LHCN-M2 (cell line): ENCODE measurements at regions not wholly inside any gene's neighbourhood (a gene's known extent, or its start where the extent isn't known, plus 50 kb on each side); places are given as distances from the start of the nearest gene placed in this dataset.

Source experiments
- DNase-seq: peaks from one replicate; pipeline ENCODE4 v3.0.0-alpha.2; 2012; ENCODE audit warnings: low read depth

GRCh38 chr21:27825035-27825434 lies 858.1 kb upstream of the ADAMTS5 start:
- DNase-seq, result no peak

- DNase-seq, result no peak
These were observed 856.8 kb upstream of the ADAMTS5 start for GRCh38 chr21:27823652-27824201.

- DNase-seq, result no peak
These were observed 853.5 kb upstream of the ADAMTS5 start for GRCh38 chr21:27820342-27820741.

GRCh38 chr21:27819299-27819698 lies 852.4 kb upstream of the ADAMTS5 start:
- DNase-seq, result no peak

- peak; percentile 61 for DNase-seq
These were observed 852.0 kb upstream of the ADAMTS5 start for GRCh38 chr21:27818847-27819246.

GRCh38 chr21:27817902-27818623 lies 851.2 kb upstream of the ADAMTS5 start:
- no peak for DNase-seq

- DNase-seq, result no peak
These were observed 850.2 kb upstream of the ADAMTS5 start for GRCh38 chr21:27817074-27817473.

- no peak for DNase-seq
These were observed 849.4 kb upstream of the ADAMTS5 start for GRCh38 chr21:27816301-27816700.

GRCh38 chr21:27814226-27814625 lies 847.3 kb upstream of the ADAMTS5 start:
- DNase-seq, result no peak

- DNase-seq, result no peak
These were observed 846.9 kb upstream of the ADAMTS5 start for GRCh38 chr21:27813750-27814149.

GRCh38 chr21:27813344-27813743 lies 846.5 kb upstream of the ADAMTS5 start:
- DNase-seq, result no peak

GRCh38 chr21:27812279-27812678 lies 845.4 kb upstream of the ADAMTS5 start:
- DNase-seq, result no peak

- no peak for DNase-seq
These were observed 842.0 kb upstream of the ADAMTS5 start for GRCh38 chr21:27808923-27809322.

- peak; percentile 56 for DNase-seq
These were observed 840.7 kb upstream of the ADAMTS5 start for GRCh38 chr21:27807596-27807995.

- no peak for DNase-seq
These were observed 839.4 kb upstream of the ADAMTS5 start for GRCh38 chr21:27806281-27806680.

- DNase-seq, result no peak
These were observed 838.8 kb upstream of the ADAMTS5 start for GRCh38 chr21:27805696-27806095.

- no peak for DNase-seq
These were observed 837.6 kb upstream of the ADAMTS5 start for GRCh38 chr21:27804515-27804914.

GRCh38 chr21:27803571-27803970 lies 836.7 kb upstream of the ADAMTS5 start:
- DNase-seq, result no peak

GRCh38 chr21:27802816-27803475 lies 836.1 kb upstream of the ADAMTS5 start:
- DNase-seq, result peak; percentile 78

- peak; percentile 45 for DNase-seq
These were observed 833.0 kb upstream of the ADAMTS5 start for GRCh38 chr21:27799861-27800260.

GRCh38 chr21:27796106-27796505 lies 829.2 kb upstream of the ADAMTS5 start:
- no peak for DNase-seq

- DNase-seq, result no peak
These were observed 828.5 kb upstream of the ADAMTS5 start for GRCh38 chr21:27795418-27795817.

GRCh38 chr21:27793901-27794300 lies 827.0 kb upstream of the ADAMTS5 start:
- no peak for DNase-seq
